K562 (cell line): ENCODE measurements at regions not wholly inside any gene's neighbourhood (a gene's known extent, or its start where the extent isn't known, plus 50 kb on each side); places are given as distances from the start of the nearest gene placed in this dataset.

ENCODE experiments used
- ATAC-seq: fragments of 200-7000 bp; cut with Tn5 transposase; 3 replicates; pipeline ENCODE4 v1.9.1; 2020; ENCODE audit warnings: moderate library complexity
- BruUV-seq: library from RNA; stranded (reverse); fragments of 400-500 nt; replicated peaks from 2 replicates; lab custom pipeline; 2021; lab: Mats Ljungman, UMichigan
- CTCF ChIA-PET: fragments of 300-600 bp; formaldehyde crosslinking; extraction: SDS; loops from one replicate; lab custom pipeline; 2021; ENCODE audit warnings: low intra/inter-chr PET ratio; lab: Yijun Ruan, JAX
- POLR2A ChIA-PET: fragments of 300-600, 350-650 bp; sonication (Branson Sonifier 250); formaldehyde crosslinking; extraction: SDS; loops from one replicate; lab custom pipeline; 2021; ENCODE audit warnings: antibody characterized with exemption, inconsistent platforms; lab: Yijun Ruan, JAX
- DNase-seq, 4 experiments: peaks; one replicate each; pipeline versions ENCODE4 v3.0.0 to v3.0.0-alpha.2; 2011 to 2018; ENCODE audit warnings: low spot score in 3 of 4, mixed read lengths in 3 of 4; ENCODE audit errors: extremely low read depth in 1 of 4
- FAIRE-seq: peaks from 2 replicates; lab custom pipeline; 2011; peaks lifted over from hg19 to GRCh38; lab: Jason Lieb, UNC
- H2AFZ ChIP-seq: 2 replicates; pipeline ENCODE4 v1.6.0; 2011; ENCODE audit warnings: low read depth, low read length, control low read depth, inconsistent platforms
- H3K27ac ChIP-seq: fragments of 200-600 bp; 3 replicates; pipeline ENCODE4 v1.8.0; 2011; ENCODE audit warnings: low read depth, mild to moderate bottlenecking, control low read depth, inconsistent platforms, low read length, moderate library complexity, mixed read lengths; ENCODE audit errors: extremely low read depth
- H3K27me3 ChIP-seq, 2 experiments: fragments of 300-600 bp in 1 of 2; 2 replicates in 1 of 2; 3 replicates in 1 of 2; pipeline versions ENCODE4 v1.6.0 to v1.8.0; 2011; ENCODE audit warnings: inconsistent platforms in 2 of 2, low read length in 2 of 2, mild to moderate bottlenecking in 1 of 2, mixed read lengths in 1 of 2, moderate library complexity in 1 of 2; ENCODE audit not compliant: control insufficient read depth in 2 of 2, insufficient read depth in 2 of 2
- H3K36me3 ChIP-seq: fragments of 300-600 bp; 3 replicates; pipeline ENCODE4 v1.8.0; 2011; ENCODE audit warnings: mild to moderate bottlenecking, low read length, inconsistent platforms; ENCODE audit not compliant: control insufficient read depth, insufficient read depth
- H3K4me1 ChIP-seq, 2 experiments: fragments of 200-600 bp in 1 of 2; replicated peaks in 1 of 2; 2 replicates in 1 of 2; 3 replicates in 1 of 2; pipeline versions ENCODE4 v1.5.1 to v1.8.0; 2011; ENCODE audit warnings: inconsistent platforms in 2 of 2, low read length in 2 of 2, mild to moderate bottlenecking in 1 of 2, mixed read lengths in 1 of 2, moderate library complexity in 1 of 2; ENCODE audit not compliant: control insufficient read depth in 2 of 2, insufficient read depth in 2 of 2
- H3K4me2 ChIP-seq: 2 replicates; pipeline ENCODE4 v1.6.1; 2011; ENCODE audit warnings: low read length, control low read depth, inconsistent platforms, mixed read lengths; ENCODE audit not compliant: insufficient read depth
- H3K4me3 ChIP-seq: fragments of 200-600 bp; sonication (generic), shearing (Covaris generic); 2 replicates; pipeline ENCODE4 v1.5.1; 2016; ENCODE audit warnings: control low read depth, inconsistent platforms
- H3K79me2 ChIP-seq: fragments of 200-600 bp; 3 replicates; pipeline ENCODE4 v1.8.0; 2011; ENCODE audit warnings: low read length, inconsistent platforms; ENCODE audit not compliant: control insufficient read depth, insufficient read depth
- H3K9ac ChIP-seq, 2 experiments: 2 replicates each; pipeline versions ENCODE4 v1.6.0 to v1.6.1; 2011; ENCODE audit warnings: low read depth in 2 of 2, low read length in 2 of 2, control low read depth in 1 of 2, inconsistent platforms in 1 of 2, mild to moderate bottlenecking in 1 of 2, mixed read lengths in 1 of 2; ENCODE audit not compliant: insufficient read depth in 1 of 2
- H3K9me1 ChIP-seq: one replicate; pipeline ENCODE4 v1.6.0; 2011; ENCODE audit warnings: inconsistent platforms, mild to moderate bottlenecking, low read length, moderate library complexity; ENCODE audit not compliant: control insufficient read depth, insufficient read depth
- H3K9me3 ChIP-seq: replicated peaks from 2 replicates; pipeline ENCODE4 v1.5.1; 2011; ENCODE audit warnings: low read depth, low read length, inconsistent platforms; ENCODE audit not compliant: control insufficient read depth, insufficient read depth
- H4K20me1 ChIP-seq: replicated peaks from 2 replicates; pipeline ENCODE4 v1.6.1; 2011; ENCODE audit warnings: low read length, inconsistent platforms, mixed read lengths; ENCODE audit not compliant: control insufficient read depth, insufficient read depth
- CHD2 ChIP-seq: IDR thresholded peaks from 2 replicates; pipeline ENCODE4 v1.6.1; 2011; ENCODE audit warnings: low read depth, low read length
- HDAC3 ChIP-seq: fragments of 450-650 bp; IDR thresholded peaks from 2 replicates; pipeline ENCODE4 v1.6.1; 2018; ENCODE audit warnings: borderline replicate concordance, mild to moderate bottlenecking, moderate library complexity; ENCODE audit not compliant: partially characterized antibody
- PHF20 ChIP-seq: fragments of 450-650 bp; IDR thresholded peaks from 2 replicates; pipeline ENCODE4 v1.6.1; 2018; ENCODE audit not compliant: partially characterized antibody
- PTBP1 ChIP-seq: fragments of 200-400 bp; formaldehyde crosslinking; IDR thresholded peaks from 2 replicates; pipeline ENCODE4 v1.6.1; 2017; ENCODE audit warnings: low read depth, low read length
- WGBS: fragments of 100-300 bp; shearing (Covaris generic); methylation state at CpG from one replicate; pipeline ENCODE4 v1.1.6; 2016; ENCODE audit warnings: low coverage, mixed read lengths; ENCODE audit not compliant: insufficient coverage; ENCODE audit errors: missing lambda C conversion rate; 5-methylcytosine and 5-hydroxymethylcytosine counted together
- in situ Hi-C: fragments of 300-500 bp; cut with MboI; formaldehyde crosslinking; loops from 4 replicates; pipeline ENCODE4 v1.15.0; 2018; ENCODE audit warnings: inconsistent platforms, mixed read lengths
- intact Hi-C: fragments of 100-400 bp; cut with micrococcal nuclease; formaldehyde crosslinking; loops from 2 replicates; pipeline ENCODE4 v1.14.2; 2022
- TF ChIP-seq, protein P1 (sequence below): fragments of 450-650 bp; IDR thresholded peaks from 2 replicates; pipeline ENCODE4 v1.6.1; 2017; ENCODE audit warnings: antibody characterized with exemption, mild to moderate bottlenecking
- TF ChIP-seq, protein P2 (sequence below): fragments of 250-450 bp; sonication (Bioruptor Pico); IDR thresholded peaks from 2 replicates; pipeline ENCODE4 v1.8.0; 2021; ENCODE audit warnings: moderate library complexity, mild to moderate bottlenecking, inconsistent platforms

DNA sequence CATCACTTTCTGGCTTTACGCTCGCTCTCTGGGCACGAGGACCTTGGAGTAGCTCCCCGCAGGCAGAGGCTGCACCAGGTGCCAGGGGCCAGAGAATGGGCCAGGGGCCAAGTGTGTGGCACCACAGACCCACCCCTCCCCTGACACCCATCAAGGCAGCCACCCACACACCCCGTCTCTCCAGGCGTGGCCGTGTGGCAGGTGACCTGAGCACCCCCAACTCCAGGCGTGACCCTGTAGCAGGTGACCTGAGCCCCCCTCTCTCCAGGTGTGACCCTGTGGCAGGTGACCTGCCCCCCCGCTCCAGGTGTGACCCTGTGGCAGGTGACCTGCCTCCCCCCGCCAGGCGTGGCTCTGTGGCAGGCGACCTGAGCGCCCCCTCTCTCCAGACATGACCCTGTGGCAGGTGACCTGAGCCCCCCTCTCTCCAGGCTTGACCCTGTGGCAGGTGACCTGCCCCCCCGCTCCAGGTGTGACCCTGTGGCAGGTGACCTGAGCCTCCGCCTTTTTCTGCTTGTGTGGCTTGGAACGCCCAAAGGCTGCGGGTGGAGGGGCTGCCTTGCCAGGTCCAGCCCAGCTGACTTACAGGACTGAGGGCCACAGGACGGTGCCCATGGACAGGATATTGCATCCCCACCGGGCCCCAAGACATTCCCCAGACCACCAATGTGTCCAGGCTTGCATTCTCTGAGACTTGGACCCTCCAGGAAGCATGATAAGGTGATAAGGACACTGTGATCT is 667.2 kb downstream of the BRD1 start:
- Histone ChIP-seq H3K4me2 (no peak overlapping the region), H3K9me3 (no peaks in the 10 kb centered on the region; the same call in 1 of the 2 replicates), H3K4me1 (no peaks in the 10 kb centered on the region), H2AFZ (no peak overlapping the region), H3K9me1 (no peaks in the 10 kb centered on the region), H4K20me1 (no peaks in the 10 kb centered on the region), H3K9ac (no peak overlapping the region), H3K27ac (no peak overlapping the region), H3K27me3 (peaks cover 0 to 15% of the 10 kb centered on the region in 2 experiments; a peak in 2 of 5 replicates), H3K36me3 (no peaks in the 10 kb centered on the region), H3K79me2 (no peaks in the 10 kb centered on the region), H3K4me3 (no peak overlapping the region)
- TF ChIP-seq, protein P1, sequence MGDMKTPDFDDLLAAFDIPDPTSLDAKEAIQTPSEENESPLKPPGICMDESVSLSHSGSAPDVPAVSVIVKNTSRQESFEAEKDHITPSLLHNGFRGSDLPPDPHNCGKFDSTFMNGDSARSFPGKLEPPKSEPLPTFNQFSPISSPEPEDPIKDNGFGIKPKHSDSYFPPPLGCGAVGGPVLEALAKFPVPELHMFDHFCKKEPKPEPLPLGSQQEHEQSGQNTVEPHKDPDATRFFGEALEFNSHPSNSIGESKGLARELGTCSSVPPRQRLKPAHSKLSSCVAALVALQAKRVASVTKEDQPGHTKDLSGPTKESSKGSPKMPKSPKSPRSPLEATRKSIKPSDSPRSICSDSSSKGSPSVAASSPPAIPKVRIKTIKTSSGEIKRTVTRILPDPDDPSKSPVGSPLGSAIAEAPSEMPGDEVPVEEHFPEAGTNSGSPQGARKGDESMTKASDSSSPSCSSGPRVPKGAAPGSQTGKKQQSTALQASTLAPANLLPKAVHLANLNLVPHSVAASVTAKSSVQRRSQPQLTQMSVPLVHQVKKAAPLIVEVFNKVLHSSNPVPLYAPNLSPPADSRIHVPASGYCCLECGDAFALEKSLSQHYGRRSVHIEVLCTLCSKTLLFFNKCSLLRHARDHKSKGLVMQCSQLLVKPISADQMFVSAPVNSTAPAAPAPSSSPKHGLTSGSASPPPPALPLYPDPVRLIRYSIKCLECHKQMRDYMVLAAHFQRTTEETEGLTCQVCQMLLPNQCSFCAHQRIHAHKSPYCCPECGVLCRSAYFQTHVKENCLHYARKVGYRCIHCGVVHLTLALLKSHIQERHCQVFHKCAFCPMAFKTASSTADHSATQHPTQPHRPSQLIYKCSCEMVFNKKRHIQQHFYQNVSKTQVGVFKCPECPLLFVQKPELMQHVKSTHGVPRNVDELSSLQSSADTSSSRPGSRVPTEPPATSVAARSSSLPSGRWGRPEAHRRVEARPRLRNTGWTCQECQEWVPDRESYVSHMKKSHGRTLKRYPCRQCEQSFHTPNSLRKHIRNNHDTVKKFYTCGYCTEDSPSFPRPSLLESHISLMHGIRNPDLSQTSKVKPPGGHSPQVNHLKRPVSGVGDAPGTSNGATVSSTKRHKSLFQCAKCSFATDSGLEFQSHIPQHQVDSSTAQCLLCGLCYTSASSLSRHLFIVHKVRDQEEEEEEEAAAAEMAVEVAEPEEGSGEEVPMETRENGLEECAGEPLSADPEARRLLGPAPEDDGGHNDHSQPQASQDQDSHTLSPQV = no peak
- TF ChIP-seq, protein P2, sequence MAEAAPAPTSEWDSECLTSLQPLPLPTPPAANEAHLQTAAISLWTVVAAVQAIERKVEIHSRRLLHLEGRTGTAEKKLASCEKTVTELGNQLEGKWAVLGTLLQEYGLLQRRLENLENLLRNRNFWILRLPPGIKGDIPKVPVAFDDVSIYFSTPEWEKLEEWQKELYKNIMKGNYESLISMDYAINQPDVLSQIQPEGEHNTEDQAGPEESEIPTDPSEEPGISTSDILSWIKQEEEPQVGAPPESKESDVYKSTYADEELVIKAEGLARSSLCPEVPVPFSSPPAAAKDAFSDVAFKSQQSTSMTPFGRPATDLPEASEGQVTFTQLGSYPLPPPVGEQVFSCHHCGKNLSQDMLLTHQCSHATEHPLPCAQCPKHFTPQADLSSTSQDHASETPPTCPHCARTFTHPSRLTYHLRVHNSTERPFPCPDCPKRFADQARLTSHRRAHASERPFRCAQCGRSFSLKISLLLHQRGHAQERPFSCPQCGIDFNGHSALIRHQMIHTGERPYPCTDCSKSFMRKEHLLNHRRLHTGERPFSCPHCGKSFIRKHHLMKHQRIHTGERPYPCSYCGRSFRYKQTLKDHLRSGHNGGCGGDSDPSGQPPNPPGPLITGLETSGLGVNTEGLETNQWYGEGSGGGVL (CRISPR knock-in tag) = no peak
- TF ChIP-seq PTBP1 = no peak
- no peak for TF ChIP-seq CHD2
- TF ChIP-seq PHF20 = no peak
- no peak for TF ChIP-seq HDAC3
- FAIRE-seq = no peak
- DNase-seq = no peak
- intact Hi-C loops (no loop called here), in situ Hi-C loops (no loop called here)
- CTCF ChIA-PET = no interaction called here
- WGBS = 0% methylated on average over 9 of the region's 19 CpGs
- POLR2A ChIA-PET = no interaction called here
- no TSS peak for BruUV-seq
- no peak for ATAC-seq
